22Rv1 (cell line): ENCODE measurements at regions not wholly inside any gene's neighbourhood (a gene's known extent, or its start where the extent isn't known, plus 50 kb on each side); places are given as distances from the start of the nearest gene placed in this dataset.

ENCODE experiments used
- H3K27ac ChIP-seq: fragments of 450-650 bp; 2 replicates; pipeline ENCODE4 v1.5.1; 2017
- ZFX ChIP-seq: fragments of 450-650 bp; IDR thresholded peaks from 2 replicates; pipeline ENCODE4 v1.6.1; 2017; ENCODE audit warnings: antibody characterized with exemption, borderline replicate concordance
- TF ChIP-seq, protein P1 (sequence below): fragments of 450-650 bp; IDR thresholded peaks from 2 replicates; pipeline ENCODE4 v1.5.1; 2017; ENCODE audit warnings: mild to moderate bottlenecking

DNA sequence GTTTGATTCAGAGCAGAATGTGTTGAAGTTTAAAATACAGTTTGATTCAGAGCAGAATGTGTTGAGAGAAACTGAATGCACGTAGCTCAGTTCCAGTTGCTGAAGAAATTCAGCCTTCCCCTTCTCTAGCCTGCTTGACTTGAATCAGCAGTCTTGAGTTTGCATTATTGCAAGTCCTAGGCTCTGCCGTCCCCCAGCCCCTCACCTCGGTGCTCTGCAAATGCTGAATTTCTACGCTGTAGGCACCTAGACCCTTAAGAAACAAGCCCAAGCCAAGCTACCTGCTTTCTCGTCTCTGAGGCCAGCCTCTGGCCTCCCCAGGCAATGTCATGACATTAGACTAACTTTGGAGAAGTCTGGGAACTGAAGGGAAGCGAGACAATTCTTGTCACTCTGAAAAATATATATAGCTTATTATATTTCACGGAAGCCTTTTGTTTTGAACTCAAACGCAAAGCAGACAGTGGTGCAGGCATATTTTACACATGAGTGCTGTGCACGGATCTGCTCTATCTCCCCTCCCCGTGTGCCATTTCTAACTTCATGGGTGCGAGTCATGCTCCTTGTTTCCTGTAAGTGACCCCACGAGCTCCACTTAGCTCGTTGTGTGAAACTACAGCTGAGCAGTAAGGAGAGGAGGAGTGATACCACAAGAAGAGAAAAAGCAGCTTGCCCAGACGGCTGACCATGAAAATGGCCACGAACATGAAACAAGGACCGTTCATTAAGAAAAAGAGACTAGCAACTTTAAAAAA, 71.4 kb upstream of the DUSP22 start:
- TF ChIP-seq ZFX, result no peak
- TF ChIP-seq, protein P1, sequence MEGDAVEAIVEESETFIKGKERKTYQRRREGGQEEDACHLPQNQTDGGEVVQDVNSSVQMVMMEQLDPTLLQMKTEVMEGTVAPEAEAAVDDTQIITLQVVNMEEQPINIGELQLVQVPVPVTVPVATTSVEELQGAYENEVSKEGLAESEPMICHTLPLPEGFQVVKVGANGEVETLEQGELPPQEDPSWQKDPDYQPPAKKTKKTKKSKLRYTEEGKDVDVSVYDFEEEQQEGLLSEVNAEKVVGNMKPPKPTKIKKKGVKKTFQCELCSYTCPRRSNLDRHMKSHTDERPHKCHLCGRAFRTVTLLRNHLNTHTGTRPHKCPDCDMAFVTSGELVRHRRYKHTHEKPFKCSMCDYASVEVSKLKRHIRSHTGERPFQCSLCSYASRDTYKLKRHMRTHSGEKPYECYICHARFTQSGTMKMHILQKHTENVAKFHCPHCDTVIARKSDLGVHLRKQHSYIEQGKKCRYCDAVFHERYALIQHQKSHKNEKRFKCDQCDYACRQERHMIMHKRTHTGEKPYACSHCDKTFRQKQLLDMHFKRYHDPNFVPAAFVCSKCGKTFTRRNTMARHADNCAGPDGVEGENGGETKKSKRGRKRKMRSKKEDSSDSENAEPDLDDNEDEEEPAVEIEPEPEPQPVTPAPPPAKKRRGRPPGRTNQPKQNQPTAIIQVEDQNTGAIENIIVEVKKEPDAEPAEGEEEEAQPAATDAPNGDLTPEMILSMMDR, result no peak
- H3K27ac ChIP-seq, result no peak overlapping the region

DNA sequence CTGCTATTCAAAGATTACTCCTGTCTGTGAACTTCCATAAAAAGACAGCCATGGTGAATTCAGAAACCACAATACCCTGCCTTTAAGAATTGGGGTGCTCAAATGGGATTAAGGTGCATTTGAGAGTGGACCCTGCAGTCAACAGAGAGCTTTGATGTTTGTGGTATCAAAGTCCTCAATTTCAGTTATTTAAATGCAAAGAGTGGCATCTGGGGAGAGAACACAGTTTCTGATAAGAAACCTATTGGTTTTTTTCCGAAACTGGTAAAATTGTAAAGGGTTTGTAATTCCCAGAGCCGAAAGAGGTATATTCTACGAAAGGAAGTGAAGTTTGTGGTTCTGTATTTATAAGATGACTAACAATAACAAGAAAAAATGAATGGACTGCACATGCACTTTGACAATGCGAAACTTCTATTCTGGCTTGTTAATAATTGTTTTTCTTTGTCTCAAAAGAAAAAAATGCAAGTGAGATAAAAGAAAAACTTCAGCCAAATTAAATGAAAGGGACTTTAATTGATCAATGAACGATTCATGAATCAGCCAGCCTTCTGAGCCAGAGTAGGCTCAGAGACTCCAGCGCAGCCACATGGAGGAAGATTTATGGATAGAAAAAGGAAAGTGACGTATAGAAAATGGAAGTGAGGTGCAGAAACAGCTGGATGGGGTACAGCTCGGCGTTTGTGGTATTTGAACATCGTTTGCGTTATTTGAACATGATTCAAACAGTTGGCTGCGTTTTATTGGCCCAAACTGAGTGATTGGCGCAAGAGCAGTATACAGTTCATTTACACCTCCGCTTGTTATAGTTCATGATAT, 70.5 kb upstream of the DUSP22 start:
- no peak overlapping the region for H3K27ac ChIP-seq
- TF ChIP-seq, protein P1, result no peak
- no peak for TF ChIP-seq ZFX

DNA sequence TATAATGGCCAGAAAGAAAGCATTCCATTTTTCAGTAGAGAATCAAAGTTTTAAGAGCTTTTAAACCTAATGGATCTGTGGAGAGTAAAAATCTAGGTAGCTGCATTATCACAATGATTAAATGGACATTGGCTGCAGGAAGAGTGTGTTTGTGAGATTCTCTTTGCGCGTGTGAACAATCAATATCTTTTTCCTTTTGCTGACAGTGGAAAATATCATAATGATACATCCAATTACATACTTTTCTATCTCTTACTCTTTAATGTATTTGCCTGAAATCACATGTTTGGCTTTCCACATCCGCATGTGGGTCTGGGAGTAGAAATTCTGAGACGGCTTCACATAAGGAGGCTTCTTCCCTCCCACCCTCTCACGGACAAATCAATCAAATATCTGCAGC, 69.8 kb upstream of the DUSP22 start:
- TF ChIP-seq ZFX, result no peak
- TF ChIP-seq, protein P1, result no peak
- no peak overlapping the region for H3K27ac ChIP-seq

DNA sequence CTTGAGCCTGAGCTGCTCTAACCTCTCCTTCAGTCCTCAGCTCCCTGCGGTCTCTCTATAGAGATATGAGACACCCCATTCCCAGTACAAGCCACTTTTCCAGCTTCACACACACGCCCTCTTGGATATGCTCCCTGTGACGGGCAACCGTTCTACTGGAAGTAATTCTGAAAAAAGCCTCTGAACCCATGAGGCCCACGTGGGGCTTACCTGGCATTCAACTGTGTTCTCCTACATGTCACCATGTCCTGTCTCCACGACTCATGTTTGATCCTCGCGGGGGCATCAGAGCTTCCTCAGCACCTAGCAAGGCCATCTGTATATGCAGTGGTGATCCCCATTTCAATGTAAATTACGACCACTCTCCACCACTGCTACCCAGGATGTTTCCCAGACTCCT, 69.2 kb upstream of the DUSP22 start:
- no peak overlapping the region for H3K27ac ChIP-seq
- TF ChIP-seq ZFX, result no peak
- TF ChIP-seq, protein P1, result no peak

DNA sequence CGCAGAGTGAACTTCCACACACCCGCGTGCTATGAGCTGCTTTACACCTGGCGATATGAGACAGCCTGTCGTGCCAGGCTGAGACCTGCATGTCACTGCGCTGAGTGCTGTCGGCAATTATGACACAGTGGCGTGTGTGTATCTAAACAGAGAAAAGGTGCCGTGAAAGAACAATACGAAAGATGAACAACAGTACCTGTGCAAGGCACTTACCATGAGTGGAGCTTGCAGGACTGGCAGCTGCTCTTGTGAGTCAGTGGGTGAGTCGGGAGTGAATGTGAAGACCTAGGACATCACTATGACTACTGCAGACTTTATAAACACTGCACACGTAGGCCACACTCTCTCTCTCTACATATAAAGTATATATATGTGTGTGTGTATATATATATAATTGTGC, 68.5 kb upstream of the DUSP22 start:
- no peak for TF ChIP-seq ZFX
- TF ChIP-seq, protein P1, result no peak
- no peak overlapping the region for H3K27ac ChIP-seq

DNA sequence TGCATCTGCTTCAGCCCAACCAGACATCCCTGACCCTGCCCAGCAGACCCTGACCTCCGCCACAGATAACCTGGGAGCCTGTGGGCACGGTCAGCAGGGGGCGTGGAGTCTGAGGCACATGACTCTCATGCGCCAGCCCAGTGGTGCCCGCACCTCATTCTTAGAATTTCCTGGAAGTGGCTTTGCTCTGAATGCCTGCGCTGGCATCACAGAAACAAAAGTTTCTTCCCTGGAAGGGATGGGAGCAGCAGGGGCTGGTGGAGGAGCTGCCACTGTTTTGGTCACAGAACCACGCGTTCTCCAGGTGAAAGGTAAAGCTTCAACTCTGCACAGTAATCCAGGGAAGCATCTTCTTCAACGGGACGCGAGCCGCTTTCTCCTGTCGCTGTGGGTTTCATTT, 67.9 kb upstream of the DUSP22 start:
- no peak overlapping the region for H3K27ac ChIP-seq
- TF ChIP-seq ZFX, result no peak
- TF ChIP-seq, protein P1, result no peak

DNA sequence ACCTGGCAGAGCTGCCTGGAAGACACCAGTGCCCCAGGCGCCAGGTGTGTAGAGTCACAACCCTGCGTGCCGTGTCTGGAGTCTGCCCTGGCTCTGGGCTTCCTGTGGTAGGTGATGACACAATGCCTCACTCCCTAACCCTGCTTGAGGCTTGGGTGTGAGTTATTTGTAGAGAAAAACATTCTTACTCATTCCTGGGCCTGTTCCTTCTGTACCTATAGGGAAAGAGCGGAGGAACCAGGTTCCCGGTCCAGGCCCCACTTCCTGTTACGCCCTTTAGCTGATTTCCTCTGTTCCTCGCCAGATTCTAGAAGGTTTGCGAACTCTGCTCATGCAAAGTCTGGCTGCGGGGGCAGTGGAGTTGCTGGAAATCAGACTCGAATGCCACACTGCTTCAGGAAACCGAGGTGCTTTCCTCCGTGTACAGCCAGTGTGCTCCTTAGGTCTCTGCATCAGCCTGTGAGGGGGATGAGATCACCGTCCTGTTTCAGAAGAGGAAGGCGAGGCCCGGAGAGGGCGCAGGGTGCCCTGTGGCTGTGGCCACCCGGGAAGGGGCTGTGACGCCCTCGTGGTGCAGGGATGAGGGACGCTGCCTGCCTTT, 67.1 kb upstream of the DUSP22 start:
- H3K27ac ChIP-seq, result no peak overlapping the region
- TF ChIP-seq, protein P1, result no peak
- no peak for TF ChIP-seq ZFX
